ENCODE measurements at regions not wholly inside any gene's neighbourhood (a gene's known extent, or its start where the extent isn't known, plus 50 kb on each side); places are given as distances from the start of the nearest gene placed in this dataset.

DNA sequence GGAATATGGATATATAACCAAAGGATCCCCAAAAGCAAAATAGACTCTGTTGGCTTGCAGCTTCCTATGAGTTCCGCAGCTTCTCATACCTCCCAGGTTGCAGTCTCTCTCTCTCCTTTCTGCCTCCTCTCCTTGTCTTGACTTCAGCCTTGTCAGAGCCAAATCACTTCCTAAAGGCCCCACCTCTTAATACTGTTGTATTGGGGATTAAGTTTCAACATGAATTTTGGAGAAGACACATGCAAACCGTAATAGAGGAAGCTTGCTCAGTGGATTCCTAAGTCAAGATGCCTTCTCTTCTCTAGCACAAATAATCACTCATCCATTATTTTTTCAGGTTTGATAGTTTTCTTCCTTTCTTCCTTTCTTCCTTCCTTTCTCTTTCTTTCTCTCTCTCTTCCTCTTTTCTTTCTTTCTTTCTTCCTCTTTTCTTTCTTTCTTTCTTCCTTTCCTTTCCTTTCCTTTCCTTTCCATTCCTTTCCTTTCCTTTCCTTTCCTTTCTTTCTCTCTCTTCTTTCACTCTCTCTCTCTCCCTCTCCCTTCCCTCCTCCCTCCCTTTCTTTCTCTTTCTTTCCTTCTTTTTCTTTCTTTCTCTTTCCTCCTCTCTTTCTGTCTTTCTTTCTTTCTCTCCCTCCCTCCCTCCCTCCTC is 411.3 kb upstream of the TPM1 start:
- no peak for DNase-seq
- H3K36me3 Mint-ChIP-seq (ENCODE audit: insufficient read depth), result no peaks in the 10 kb centered on the region
- H3K4me3 Mint-ChIP-seq, result no peak overlapping the region
- peaks cover 6% of the 10 kb centered on the region for H3K27me3 Mint-ChIP-seq (ENCODE audit: low read depth)
- H3K9me3 Mint-ChIP-seq, result no peaks in the 10 kb centered on the region
- H3K4me1 Mint-ChIP-seq (ENCODE audit: low read depth), result no peaks in the 10 kb centered on the region
- no peak for ATAC-seq

GRCh38 chr15:62636823-62637573 is 405.5 kb upstream of the TPM1 start:
- H3K4me1 Mint-ChIP-seq (ENCODE audit: low read depth), result no peaks in the 10 kb centered on the region
- no peaks in the 10 kb centered on the region for H3K9me3 Mint-ChIP-seq
- DNase-seq, result no peak
- H3K36me3 Mint-ChIP-seq (ENCODE audit: insufficient read depth), result no peaks in the 10 kb centered on the region
- H3K4me3 Mint-ChIP-seq, result no peak overlapping the region
- ATAC-seq, result no peak
- H3K27me3 Mint-ChIP-seq (ENCODE audit: low read depth), result peaks cover 3% of the 10 kb centered on the region

DNA sequence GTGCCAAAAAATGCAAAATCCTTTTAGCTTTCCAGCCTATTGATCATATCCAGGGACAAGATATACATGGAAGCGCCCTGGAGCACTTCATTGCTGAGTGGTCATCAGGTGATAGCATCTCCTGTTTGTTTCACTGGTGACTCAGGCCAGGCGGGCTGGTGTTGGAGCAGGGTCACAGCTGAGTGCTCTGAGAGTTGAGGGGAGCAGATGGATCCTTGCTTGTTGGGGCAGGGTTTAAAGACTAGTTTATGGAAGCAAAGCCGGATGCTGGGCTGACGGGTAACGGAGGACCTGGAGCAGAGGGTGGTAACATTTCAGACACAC is 405.0 kb upstream of the TPM1 start:
- ATAC-seq, result no peak
- no peak for DNase-seq
- Mint-ChIP-seq H3K4me1 (ENCODE audit: low read depth) (no peaks in the 10 kb centered on the region), H3K36me3 (ENCODE audit: insufficient read depth) (no peaks in the 10 kb centered on the region), H3K9me3 (no peaks in the 10 kb centered on the region), H3K4me3 (no peak overlapping the region), H3K27me3 (ENCODE audit: low read depth) (no peaks in the 10 kb centered on the region)

- Mint-ChIP-seq H3K9me3 (no peaks in the 10 kb centered on the region), H3K4me3 (no peak overlapping the region), H3K36me3 (ENCODE audit: insufficient read depth) (no peaks in the 10 kb centered on the region), H3K27me3 (ENCODE audit: low read depth) (no peaks in the 10 kb centered on the region), H3K4me1 (ENCODE audit: low read depth) (no peaks in the 10 kb centered on the region)
- no peak for ATAC-seq
- no peak for DNase-seq
Observed at GRCh38 chr15:62637950-62638619, 404.5 kb upstream of the TPM1 start.

GRCh38 chr15:62639432-62639831 is 403.1 kb upstream of the TPM1 start:
- ATAC-seq (no peak), DNase-seq (no peak)
- H3K4me1 Mint-ChIP-seq (ENCODE audit: low read depth), result no peaks in the 10 kb centered on the region
- no peak overlapping the region for H3K4me3 Mint-ChIP-seq
- no peaks in the 10 kb centered on the region for H3K9me3 Mint-ChIP-seq
- H3K36me3 Mint-ChIP-seq (ENCODE audit: insufficient read depth), result no peaks in the 10 kb centered on the region
- H3K27me3 Mint-ChIP-seq (ENCODE audit: low read depth), result no peaks in the 10 kb centered on the region

GRCh38 chr15:62639906-62640605 is 402.5 kb upstream of the TPM1 start:
- DNase-seq (no peak), ATAC-seq (no peak)
- no peaks in the 10 kb centered on the region for H3K9me3 Mint-ChIP-seq
- no peak overlapping the region for H3K4me3 Mint-ChIP-seq
- H3K27me3 Mint-ChIP-seq (ENCODE audit: low read depth), result no peaks in the 10 kb centered on the region
- no peaks in the 10 kb centered on the region for H3K36me3 Mint-ChIP-seq (ENCODE audit: insufficient read depth)
- no peaks in the 10 kb centered on the region for H3K4me1 Mint-ChIP-seq (ENCODE audit: low read depth)

DNA sequence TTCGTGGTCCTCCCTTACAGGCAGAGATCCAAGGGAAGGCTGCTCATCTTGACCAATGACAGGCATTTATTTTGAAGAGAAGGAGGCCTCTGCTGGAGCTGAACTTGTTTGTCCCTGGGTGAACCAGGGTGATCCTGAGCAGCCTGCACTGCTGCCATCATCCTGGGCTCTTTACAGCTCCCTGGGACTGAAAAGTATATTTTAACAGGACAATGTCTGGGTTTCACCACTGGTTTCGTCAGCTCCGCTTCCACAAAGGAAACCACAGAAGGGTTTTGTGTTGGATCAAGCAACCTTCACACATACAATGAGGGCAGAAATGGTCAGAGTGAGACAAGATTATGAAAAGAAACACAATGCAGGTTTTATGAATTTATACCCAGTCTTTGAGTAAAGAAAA is 400.7 kb upstream of the TPM1 start:
- ATAC-seq (no peak), DNase-seq (no peak)
- no peaks in the 10 kb centered on the region for H3K4me1 Mint-ChIP-seq (ENCODE audit: low read depth)
- no peaks in the 10 kb centered on the region for H3K27me3 Mint-ChIP-seq (ENCODE audit: low read depth)
- H3K9me3 Mint-ChIP-seq, result no peaks in the 10 kb centered on the region
- H3K4me3 Mint-ChIP-seq, result no peak overlapping the region
- H3K36me3 Mint-ChIP-seq (ENCODE audit: insufficient read depth), result no peaks in the 10 kb centered on the region

GRCh38 chr15:62643572-62643971 is 399.0 kb upstream of the TPM1 start:
- Mint-ChIP-seq H3K27me3 (ENCODE audit: low read depth) (peaks cover 2% of the 10 kb centered on the region), H3K4me1 (ENCODE audit: low read depth) (no peaks in the 10 kb centered on the region)

DNA sequence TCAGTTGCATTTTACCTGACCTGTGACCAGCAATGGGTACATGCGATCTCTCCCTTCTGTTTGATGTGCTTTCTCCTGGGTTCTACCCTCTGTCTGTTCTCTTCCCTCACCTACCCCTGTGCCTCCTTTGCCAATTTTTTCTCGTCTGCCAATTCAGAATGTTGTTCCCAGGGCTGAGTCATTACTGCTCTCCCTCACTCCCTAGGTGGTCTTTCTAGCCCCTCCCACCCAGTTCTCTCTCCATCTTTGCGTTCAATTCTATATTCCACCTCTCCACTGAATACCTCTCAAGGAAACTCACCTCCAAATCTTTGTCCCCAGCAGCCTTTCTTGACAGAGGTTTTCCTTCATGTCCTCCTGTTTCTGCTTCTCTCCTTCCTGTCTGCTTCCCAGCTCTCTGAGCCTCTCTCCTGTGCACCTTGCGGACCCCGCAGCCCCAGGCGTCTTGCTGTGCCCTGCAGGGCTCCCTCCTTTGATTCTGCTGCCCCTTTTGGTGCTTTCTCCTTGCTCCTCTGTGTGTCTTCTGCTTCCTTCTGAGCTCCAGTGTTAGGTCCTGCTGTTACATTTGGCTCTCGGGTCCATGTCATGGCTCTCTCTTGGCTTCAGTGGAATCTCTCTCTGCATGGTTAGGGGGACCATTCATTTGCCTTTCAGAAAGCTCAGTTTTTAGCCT is 398.2 kb upstream of the TPM1 start:
- Mint-ChIP-seq H3K4me3 (no peak overlapping the region), H3K4me1 (ENCODE audit: low read depth) (no peaks in the 10 kb centered on the region)
- ATAC-seq, result no peak

More at GRCh38 chr15:62643572-62643971, 399.0 kb upstream of the TPM1 start:
- DNase-seq, result no peak
- Mint-ChIP-seq H3K36me3 (ENCODE audit: insufficient read depth) (no peaks in the 10 kb centered on the region), H3K9me3 (no peaks in the 10 kb centered on the region), H3K4me3 (no peak overlapping the region)
- ATAC-seq, result no peak

DNA sequence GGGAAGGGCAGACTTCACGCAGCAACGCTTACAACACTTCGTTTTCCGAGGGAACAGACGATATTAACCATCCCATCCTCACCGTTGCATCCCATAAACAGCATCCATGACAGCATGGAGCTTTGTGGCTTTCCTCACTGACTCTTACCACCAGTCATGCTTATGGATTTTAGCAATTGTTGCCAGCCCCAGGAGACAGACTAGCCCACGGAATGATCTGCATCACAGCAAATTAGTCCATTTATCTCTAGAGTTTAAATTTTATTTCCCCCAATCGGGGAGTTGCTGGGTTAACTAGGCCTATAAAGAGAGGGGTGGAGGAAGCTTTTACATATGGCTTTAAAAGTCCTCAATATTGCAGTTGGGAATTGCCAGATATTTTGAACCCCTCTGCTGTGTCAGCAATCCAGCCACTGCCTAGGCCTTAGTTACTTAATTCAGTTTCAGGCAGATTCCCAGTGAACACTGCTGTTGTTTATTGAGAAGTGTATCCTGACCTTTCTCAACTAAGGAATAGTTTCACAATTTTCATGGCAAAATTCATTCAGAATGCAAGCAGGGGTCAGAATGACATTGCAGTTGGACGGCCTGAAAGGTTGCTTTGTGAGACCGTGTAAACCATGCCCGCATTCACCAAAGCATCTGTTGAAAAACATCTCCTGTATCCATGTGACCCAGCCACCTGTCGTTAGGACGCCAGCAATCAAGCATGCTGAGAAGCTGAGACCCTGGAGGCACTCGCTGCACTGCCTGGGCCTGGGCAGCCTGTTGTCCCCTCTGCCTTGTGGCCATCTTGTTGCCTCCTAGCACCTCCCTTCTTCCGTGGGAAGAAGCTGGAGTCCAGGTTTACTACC is 397.4 kb upstream of the TPM1 start:
- Mint-ChIP-seq H3K4me1 (ENCODE audit: low read depth) (no peaks in the 10 kb centered on the region), H3K36me3 (ENCODE audit: insufficient read depth) (no peaks in the 10 kb centered on the region), H3K9me3 (no peaks in the 10 kb centered on the region), H3K4me3 (no peak overlapping the region), H3K27me3 (ENCODE audit: low read depth) (peaks cover 2% of the 10 kb centered on the region)
- no peak for DNase-seq
- no peak for ATAC-seq

More for the DNA sequence above, 398.2 kb upstream of the TPM1 start:
- Mint-ChIP-seq H3K9me3 (no peaks in the 10 kb centered on the region), H3K36me3 (ENCODE audit: insufficient read depth) (no peaks in the 10 kb centered on the region), H3K27me3 (ENCODE audit: low read depth) (peaks cover 2% of the 10 kb centered on the region)
- DNase-seq, result no peak

GRCh38 chr15:62647202-62647842 is 395.2 kb upstream of the TPM1 start:
- ATAC-seq, result no peak
- H3K4me1 Mint-ChIP-seq (ENCODE audit: low read depth), result no peaks in the 10 kb centered on the region
- H3K9me3 Mint-ChIP-seq, result no peaks in the 10 kb centered on the region
- H3K4me3 Mint-ChIP-seq, result no peak overlapping the region
- H3K36me3 Mint-ChIP-seq (ENCODE audit: insufficient read depth), result no peaks in the 10 kb centered on the region
- DNase-seq, result no peak
- H3K27me3 Mint-ChIP-seq (ENCODE audit: low read depth), result peaks cover 2% of the 10 kb centered on the region

DNA sequence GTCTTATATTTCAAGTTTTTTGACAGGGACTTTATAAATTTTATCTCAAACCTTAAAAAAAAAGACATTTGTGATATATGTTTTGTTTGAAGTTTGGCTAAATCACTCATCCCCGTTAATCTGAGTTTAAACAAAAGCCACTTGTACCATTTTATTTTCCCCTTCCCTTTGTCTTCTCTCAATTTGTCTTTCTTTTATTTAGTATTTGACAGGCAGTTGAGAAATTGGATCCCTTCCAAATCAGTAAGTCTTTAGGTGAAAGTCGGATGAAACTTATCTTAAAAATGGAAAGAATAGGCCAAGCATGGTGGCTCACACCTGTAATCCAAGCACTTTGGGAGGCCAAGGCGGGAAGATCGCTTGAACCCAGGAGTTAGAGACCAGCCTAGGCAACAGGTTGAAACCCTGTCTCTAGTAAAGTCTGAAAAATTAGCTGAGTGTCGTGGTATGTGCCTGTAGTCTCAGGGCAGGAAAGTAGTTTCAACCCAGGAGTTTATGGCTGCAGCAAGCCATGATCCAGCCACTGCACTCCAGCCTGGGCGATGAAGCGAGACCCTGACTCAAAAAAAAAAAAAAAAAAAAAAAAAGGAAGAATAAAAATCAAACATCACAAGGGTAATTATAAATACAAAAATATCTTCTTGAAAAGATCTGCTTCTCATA is 394.6 kb upstream of the TPM1 start:
- H3K9me3 Mint-ChIP-seq, result no peaks in the 10 kb centered on the region
- no peaks in the 10 kb centered on the region for H3K36me3 Mint-ChIP-seq (ENCODE audit: insufficient read depth)
- ATAC-seq (no peak), DNase-seq (no peak)
- H3K27me3 Mint-ChIP-seq (ENCODE audit: low read depth), result peaks cover 2% of the 10 kb centered on the region
- H3K4me3 Mint-ChIP-seq, result no peak overlapping the region
- no peaks in the 10 kb centered on the region for H3K4me1 Mint-ChIP-seq (ENCODE audit: low read depth)

- DNase-seq (no peak), ATAC-seq (no peak)
- Mint-ChIP-seq H3K4me1 (ENCODE audit: low read depth) (no peaks in the 10 kb centered on the region), H3K27me3 (ENCODE audit: low read depth) (peaks cover 2% of the 10 kb centered on the region), H3K4me3 (no peak overlapping the region), H3K9me3 (no peaks in the 10 kb centered on the region), H3K36me3 (ENCODE audit: insufficient read depth) (no peaks in the 10 kb centered on the region)
Observed at GRCh38 chr15:62648954-62649353, 393.6 kb upstream of the TPM1 start.

Data from activated T-cell treated with anti-CD3 and anti-CD28 coated beads, Interleukin-2, amount 50 U/mL, for 4 hours (primary cell).